NCI-H2107 treated with DMSO at 0.1 percent for 48 hours (cell line): ENCODE measurements at regions not wholly inside any gene's neighbourhood (a gene's known extent, or its start where the extent isn't known, plus 50 kb on each side); places are given as distances from the start of the nearest gene placed in this dataset.
"Not testable (repeated sequence)": the region's sequence is repeated elsewhere in the genome, so short reads cannot be mapped to it uniquely, and the experiment has no call there.

Source experiments
- DNase-seq: peaks from one replicate; lab custom pipeline; 2025; ENCODE audit not compliant: unreplicated experiment; lab: John Stamatoyannopoulos, UW

DNA sequence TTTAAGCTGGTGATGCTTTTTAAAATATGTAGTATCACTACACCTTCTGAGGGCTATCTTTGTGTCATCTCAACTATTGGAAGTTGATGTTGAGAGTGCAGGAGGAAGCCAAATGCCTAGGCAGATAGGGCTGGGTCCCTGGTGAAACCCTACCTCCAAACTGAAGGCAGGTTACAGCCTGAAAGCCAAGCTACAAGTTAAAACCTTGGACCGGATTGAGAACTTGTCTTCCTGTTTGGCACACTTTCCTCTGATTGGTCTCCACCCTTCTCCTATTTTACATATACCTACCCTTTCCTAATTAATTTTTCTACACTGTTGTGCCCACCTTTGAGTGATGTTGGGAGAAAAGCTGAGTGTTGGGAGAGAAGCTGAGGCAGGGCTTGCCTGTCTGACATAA, 287.8 kb upstream of the CNTN5 start:
- DNase-seq = no peak

DNA sequence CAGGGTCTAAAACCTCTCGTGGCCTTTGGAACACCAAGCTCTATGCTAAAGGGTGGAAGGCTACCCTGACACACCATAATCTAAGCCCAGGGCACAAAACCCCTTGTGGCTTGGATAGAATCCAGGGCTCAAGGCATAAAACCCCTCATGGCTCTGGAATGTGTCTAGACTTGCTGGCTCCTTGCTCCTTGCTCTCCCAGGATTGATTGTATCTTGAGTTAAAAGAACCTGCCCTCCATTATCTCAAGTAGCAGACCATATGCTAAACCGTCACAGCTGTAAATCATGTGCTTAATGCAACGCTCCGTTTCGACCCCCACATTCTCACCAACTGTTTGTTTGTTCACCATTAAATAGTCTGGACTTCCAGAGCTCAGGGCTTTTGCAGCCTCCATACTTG, 287.4 kb upstream of the CNTN5 start:
- not testable (repeated sequence) for DNase-seq

DNA sequence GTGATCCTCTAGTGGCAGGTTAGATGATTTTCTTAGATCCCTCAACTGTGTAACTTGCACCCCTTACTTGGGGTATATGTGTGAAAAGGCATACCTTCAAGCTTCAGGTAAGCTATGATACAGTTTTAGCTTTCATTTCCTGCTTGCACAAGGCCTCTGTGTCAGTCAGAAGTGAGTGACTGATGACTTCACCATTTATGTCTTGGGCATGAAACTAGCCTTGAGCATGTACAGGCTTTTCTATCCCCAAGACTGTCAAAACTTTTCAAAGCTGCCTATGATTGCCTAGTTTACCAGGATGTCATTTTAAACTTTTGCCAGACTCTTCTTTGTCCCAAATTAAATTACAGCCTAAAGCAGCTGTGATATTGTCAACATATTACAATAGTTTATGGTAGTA, 286.1 kb upstream of the CNTN5 start:
- DNase-seq = no peak

DNA sequence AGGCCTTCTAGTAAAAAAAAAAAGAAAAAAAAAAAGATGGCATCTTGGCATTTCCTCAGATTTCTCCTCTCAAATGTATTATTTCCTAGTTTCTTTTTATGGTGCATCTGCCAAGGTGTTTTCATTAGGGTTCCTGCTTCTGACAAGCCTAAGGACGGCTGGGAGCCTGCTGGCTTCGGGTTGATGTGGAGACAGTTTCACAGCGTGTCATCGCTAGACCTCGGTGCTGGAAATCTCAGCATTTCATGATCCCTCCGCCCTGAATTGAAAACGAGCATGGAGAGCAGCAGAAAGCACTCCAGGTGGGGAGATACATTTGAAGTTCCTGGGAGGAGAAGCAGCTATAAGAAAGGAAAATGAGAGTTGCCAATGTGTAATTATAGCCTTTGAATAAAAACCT, 283.9 kb upstream of the CNTN5 start:
- DNase-seq = no peak

DNA sequence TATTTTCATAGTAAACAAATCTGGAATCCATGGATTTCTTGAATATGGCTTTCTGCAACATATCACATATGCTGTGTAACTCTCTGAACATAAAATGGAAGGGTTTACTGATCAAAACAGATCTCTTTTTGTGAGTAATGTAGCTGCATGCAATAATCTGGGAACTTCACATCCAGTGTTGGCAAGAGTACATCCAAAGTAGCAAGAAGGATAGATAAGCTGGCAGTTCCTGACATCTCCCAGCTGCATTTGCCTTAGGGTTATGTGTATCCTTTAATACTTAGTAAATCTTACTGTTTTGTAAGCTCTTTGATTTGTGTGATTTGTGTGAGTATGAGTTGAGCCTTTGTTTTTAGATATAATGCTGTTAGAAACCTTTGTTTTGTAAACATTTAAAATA, 280.4 kb upstream of the CNTN5 start:
- DNase-seq = no peak

DNA sequence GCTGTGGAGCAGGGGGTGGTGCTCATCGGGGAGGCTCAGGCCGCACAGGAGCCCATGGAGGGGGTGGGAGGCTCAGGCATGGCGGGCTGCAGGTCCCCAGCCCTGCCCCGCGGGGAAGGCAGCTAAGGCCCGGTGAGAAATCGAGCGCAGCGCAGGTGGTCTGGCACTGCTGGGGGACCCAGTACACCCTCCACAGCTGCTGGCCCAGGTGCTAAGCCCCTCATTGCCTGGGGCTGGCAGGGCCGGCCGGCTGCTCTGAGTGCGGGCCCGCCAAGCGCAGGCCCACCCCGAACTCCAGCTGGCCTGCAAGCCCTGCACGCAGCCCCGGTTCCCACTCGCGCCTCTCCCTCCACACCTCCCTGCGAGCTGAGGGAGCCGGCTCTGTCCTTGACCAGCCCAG, 257.3 kb upstream of the CNTN5 start:
- DNase-seq = not testable (repeated sequence)

DNA sequence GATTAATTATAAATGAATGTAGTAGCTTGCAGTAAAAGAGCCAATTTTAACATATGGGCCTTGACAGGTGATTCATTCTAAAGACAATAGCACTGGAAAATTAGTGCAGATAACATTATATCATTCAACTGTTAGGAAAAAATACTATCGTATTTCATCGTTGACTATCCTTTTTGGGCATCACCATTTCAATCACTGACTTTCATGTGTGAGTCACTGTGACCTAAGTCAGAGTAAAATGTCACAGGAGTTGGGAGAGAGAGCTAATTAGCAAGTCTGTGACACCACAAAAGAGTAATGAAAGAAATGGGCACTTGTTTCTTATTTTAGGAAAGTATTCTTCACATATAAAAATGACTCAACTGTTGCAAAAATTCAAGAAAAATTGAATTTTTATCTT, 253.8 kb upstream of the CNTN5 start:
- no peak for DNase-seq

DNA sequence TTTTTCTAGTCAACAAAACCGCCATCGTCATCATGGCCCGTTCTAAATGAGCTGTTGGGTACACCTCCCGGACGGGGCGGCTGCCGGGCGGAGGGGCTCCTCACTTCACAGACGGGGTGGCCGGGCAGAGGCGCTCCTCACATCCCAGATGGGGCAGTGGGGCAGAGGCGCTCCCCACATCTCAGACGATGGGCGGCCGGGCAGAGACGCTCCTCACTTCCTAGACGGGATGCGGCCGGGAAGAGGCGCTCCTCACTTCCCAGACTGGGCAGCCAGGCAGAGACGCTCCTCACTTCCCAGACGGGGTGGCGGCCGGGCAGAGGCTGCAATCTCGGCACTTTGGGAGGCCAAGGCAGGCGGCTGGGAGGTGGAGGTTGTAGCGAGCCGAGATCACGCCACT, 250.7 kb upstream of the CNTN5 start:
- DNase-seq = not testable (repeated sequence)

DNA sequence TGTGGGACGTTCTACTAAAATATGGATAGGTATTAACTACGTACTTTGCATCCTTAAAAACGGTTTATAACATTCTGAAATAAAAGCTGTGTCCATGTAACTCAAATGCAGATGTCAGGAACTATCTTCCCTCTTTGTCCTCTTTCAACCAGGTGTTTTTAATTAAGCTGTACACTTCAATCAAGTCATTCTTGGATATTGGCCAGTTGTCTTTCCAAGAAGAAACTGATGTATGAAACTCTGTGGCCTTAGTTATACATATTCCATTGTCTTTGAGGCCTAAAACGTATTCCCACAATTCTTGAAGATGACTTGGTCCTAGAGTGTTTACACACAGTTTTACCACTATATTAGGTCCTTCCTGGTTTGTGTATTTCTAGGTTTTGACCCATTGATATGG, 249.0 kb upstream of the CNTN5 start:
- DNase-seq = no peak

DNA sequence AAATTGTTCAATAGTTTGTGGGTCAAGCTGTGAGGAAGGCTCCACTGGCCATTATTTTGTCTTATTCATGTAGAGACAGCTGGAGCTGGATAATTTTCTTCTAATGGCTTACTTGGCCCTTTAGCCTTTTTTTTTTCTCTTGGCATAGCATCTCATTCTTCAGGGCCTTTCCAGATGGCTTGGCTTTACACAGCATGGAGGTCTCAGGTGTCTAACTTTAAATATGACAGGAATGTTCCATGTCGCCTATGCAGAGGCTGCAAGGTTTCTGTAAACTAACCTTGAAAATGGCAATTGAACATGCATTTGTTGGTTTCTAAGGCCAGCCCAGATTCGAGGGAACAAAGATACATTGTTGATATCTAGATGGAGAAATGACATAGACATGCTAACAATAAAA, 247.9 kb upstream of the CNTN5 start:
- no peak for DNase-seq

DNA sequence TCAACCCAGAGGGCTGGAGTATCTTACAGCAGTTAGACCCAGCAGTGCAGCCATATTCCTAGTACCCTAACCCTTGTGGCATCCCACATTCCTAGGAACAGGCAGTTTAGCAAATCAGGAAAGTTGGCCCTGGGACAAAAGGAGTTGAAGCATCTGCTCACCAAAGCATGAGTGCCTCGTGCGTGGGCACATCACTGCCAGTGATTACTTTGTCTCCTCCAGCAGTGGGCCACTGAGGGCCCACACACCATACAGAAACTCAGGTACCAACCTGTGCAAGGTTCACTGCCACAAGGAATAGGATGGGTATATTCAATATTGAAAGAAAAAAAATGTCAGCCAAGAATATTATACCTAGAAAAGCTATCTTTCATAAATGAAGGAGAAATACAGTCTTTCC, 227.5 kb upstream of the CNTN5 start:
- DNase-seq = no peak

DNA sequence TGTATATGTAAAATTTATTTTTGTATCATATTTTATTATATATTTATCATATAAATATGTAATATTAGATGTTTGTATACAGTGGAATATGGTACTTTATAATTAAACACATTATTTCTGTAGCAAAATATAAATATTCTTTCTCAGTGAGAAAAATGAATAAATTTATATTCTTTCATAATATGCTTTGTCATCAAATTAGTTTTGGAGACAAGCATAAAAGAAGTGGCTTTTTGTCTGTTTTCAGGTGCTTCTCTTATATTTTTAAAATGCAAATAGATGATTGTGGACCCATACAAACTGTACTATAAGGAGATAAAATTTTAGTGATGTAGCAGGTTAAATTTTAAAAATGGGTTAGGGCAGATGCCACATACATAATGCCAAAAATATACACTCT, 222.4 kb upstream of the CNTN5 start:
- no peak for DNase-seq

DNA sequence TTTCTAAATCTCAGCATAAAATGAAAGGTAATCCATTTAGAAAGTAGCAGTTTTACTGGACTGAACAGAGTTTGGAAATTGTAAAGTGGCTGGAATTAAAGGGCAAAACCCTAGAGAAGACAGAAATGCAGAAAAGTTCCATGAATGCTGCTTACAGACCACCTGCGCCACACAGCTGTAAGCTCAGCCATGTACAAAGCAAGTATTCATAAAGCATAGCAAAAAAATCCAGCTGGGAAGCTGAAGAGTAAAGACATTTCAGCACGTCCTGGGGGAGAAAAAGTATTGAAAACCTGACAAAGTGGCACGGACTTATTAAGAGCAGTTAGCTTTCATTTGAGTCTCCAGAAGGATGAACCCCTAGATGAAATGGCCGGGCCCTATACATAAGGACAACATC, 220.1 kb upstream of the CNTN5 start:
- DNase-seq = no peak

DNA sequence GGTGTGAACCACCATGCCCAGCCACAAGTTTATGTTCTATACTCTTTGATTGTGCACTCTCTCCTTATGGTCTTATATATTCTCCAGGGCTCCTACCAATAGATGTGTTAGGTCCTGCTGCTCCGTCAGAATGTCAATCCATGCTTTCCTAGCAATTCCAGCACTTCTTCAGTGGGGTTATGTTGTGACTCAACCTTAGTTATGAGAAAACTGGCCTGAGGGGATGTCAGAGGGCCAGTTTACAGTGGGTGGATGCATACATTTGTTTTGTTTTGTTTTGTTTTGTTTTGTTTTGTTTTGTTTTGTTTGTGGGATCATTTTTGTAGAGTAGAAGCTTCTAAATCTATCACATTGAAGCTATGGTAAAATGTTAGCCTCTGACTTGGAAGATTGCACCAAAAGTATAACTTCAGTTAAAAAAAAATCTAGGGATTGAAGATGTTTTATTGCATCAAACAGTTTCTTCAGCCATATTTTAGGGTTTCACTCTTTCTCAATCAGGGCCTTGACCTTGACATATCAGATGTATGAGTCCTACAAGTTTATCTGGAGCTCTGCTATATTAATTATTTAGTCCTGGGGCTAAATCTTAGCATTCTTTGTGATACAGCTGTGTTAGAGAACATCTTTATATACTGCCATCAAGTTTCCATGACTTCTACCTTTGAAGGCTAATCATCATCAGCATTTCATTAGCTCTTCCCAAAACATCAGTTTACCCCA, 191.6 kb upstream of the CNTN5 start:
- no peak for DNase-seq

DNA sequence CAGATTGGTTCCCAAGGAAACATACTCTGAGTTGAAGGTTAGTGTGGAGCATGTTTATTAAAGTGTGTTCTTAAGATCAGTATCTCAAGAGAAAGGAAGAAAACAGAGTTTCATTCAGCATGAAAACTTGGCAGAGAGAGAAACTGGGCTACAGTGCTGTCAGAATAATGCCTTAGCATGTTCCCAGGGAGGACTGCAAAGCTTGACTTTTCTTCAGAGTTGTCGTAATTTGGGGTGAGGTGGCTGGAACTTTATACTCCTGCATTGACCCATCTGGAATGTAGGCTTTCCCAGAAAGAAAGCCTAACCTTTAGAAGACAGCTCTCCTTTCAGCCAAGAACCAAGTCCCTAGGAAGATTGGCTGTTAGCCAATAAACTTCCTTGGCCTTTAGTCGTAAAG, 190.8 kb upstream of the CNTN5 start:
- DNase-seq = no peak

DNA sequence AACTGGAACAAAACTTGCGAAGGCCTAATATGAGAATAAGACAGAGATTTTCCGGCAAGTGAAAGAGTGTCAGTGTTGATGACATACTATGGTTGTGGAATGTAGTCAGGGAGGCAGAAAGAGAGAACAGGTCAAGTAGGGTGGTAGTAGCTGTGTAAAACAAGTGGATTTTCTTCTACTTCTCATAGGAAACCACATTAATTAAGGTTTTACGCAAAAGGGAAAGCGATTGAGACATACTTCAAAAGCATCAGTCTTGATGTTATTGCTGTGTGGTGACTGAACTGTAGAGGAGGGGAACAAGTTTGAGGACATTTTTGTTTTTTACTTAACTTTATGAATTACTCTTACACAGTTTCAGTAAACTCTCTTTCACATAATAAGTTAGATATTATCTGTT, 186.0 kb upstream of the CNTN5 start:
- DNase-seq = no peak

DNA sequence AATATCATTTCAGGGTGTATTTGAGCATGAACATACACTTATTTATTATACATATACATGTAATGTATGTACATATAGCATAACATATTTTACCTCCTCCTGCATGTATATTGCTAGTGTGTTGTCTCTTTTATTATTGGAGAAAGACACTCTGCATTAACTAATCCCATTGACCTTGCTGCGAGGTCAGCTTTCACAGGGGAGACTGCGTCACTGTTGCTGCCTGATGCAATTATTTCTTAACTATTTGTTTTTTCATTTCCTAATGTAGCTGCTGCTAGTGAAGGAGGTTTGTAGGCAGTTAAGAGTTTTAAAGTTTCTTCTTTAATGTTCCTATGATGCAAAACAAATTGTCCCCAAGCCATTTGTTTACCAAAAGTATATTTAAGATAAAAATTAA, 185.4 kb upstream of the CNTN5 start:
- no peak for DNase-seq

DNA sequence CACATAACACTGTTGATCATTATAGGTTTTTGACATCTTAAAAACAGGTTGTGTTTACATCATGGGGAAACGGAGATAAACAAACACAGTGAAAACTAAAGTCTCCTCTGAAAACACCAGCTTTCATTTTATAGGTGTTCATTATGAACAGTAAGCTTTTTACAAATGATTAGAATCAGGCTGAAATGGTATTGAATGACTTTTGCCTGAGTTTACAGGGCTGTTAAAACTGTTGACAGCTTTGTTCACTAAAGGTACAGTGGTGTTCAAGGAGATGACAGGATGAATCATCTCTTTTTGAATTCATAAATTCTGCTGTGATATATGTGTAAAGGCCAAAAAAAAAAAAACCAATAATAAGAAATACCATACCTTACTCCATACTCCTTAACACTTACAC, 184.6 kb upstream of the CNTN5 start:
- DNase-seq = no peak

DNA sequence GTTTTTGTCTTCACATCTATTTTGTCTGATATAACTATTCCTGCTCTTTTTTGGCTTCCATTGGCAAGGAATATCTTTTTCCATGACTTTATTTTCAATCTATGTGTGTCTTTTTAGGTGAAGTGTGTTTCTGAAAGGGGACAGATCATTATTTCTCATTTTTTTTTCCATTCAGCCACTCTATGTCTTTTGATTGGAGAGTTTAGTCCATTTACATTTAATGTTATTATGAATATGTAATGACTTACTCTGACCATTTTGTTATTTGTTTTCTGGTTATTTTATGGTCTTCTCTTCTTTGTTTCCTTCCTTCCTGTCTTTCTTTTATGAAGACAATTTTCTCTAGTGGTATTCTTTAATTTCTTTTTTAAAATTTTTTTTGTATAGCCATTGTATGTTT, 178.6 kb upstream of the CNTN5 start:
- DNase-seq = no peak

DNA sequence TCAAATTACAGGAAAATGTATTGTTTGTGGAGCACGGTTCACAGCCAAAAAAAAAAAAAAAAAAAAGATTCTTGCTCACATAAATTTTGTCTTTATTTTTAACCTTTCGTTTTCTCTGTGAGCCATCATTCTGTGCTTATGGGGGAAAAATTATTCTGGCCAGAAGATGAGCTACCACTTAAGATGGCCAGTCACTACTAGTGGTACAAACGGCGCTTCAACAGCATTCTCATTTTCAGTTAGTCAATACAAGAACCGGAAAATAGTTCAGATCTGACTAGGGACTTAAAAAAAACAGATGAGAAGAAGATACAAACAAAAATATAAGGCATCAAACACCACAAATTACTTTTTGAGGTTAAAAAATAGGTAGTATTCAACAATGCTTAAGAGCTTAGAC, 158.6 kb upstream of the CNTN5 start:
- DNase-seq = no peak

DNA sequence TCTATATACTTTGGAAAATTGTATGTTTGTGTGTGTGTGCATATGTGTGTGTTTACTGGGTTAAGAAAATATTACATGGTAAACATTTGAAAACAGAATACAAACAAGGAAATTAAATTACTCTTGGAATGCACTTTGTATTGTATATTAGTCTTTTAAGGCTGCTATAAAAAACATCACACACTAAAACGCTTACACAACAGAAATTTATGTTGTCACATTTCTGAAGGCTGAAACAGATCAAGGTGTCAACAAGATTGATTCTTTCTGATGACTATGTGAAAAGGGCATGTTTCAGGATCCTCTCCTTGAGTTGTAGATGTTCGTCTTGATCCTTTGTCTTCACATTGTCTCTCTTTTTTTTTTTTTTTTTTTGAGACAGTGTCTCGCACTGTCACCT, 149.1 kb upstream of the CNTN5 start:
- no peak for DNase-seq

DNA sequence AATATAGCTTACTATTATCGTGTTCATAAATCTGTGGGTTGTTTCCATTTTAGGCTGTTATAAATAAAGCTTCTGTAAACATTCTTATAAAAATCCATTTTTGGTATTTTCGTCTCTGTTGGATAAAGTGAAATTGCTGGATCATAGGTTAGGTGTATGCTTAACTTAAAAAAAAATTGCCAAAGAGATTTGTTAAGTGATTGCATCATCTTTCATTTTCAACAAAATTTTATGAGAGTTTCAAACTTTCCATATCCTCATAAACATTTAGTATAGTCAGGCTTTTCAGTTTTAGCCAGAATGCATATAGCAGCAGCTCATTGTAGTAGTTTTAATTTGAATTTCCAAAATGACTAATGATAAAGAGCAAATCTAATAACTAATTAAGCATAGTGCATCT, 146.7 kb upstream of the CNTN5 start:
- DNase-seq = no peak

DNA sequence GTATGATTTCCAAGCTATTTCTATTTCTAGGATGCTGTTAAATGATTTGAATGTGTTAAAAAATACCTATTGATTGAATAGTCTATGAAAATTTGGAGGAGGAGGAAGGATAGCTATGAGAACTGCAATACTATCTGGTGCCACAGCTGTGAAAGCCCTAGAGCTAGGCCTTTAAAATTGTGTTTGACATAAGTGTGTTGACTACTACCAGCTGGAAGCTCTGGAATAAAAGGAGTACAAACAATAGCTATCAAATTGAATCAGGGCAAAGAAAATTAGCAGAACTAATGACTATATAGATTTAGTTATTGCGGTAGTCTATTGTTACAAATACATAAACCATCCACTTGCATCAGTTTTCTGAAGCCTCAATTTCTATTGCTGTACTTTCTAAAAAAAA, 124.8 kb upstream of the CNTN5 start:
- no peak for DNase-seq

DNA sequence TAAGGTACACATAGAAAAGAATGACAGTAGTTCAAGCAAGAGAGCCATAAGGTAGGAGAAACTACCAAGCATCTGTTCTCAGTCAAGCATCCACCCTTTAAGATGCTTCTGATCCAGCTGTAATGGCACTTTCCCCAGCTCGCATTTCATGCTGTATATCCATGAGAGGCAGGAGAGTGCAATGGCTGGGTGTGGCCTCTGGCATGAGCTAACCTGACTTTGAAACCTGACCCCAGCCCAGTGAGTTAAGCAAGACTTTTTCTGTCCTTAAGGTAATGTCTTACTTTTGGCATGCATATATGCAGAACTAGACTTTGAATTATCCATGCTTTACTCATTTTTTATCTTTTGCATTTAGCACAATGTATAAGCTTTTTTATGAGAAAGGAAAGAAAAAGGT, 79.8 kb upstream of the CNTN5 start:
- no peak for DNase-seq
